ENCODE measurements at regions not wholly inside any gene's neighbourhood (a gene's known extent, or its start where the extent isn't known, plus 50 kb on each side); places are given as distances from the start of the nearest gene placed in this dataset.

DNA sequence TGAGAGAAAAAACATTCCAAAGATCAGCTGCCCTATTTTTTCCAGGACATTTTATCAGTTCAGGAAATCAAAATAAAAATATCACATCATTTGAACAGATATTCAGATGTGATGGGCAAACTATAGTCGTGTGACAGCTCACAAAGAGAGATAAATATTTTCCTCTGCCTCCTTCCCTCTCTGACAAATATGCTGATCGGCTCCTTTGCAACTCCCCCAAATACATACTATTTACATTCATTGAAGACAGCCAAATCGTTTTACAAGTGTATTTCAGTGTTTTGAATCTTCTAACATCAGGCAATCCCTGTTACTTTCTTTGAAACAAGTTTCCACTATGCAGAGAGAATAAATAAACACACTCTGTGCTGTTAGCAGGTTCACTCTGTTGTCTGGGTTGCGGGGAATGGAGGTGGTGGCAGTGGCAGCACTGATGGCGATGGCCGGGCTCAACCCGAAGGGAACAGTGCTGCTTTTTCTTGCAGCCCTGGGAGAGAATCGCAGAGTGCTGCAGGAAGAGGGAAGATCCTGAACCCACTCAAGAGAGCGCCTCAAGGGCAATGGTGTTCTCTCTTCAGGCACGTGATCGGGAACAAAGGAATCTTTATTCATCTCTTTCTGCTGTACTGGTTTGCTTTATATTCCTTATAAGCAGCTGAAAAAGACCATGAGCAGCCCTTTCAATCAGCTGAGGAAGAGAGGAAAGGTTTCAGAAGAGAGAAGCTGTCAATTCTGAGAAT, 142.5 kb downstream of the PHLDA1 start:
- no peaks in the 10 kb centered on the region for H3K36me3 ChIP-seq (ENCODE audit: control insufficient read depth in 4 of 4, insufficient read depth in 3 of 4, low read depth in 1 of 4, low read length in 3 of 4)
- H3K9ac ChIP-seq (ENCODE audit: low read depth in 1 of 2, low read length in 2 of 2), result no peak overlapping the region
- no peak for DNase-seq (ENCODE audit: low spot score)
- H3K4me1 ChIP-seq (ENCODE audit: control insufficient read depth in 4 of 4, insufficient read depth in 4 of 4, low read length in 3 of 4), result no peaks in the 10 kb centered on the region
- H3K4me3 ChIP-seq (ENCODE audit: low read depth in 1 of 3, low read length in 3 of 3), result no peak overlapping the region
- H3K9me3 ChIP-seq (ENCODE audit: control insufficient read depth in 4 of 4, low read length in 3 of 4), result no peaks in the 10 kb centered on the region
- WGBS, result 53% methylated on average over 11 of the region's 11 CpGs
- H3K27me3 ChIP-seq (ENCODE audit: control insufficient read depth in 4 of 4, insufficient read depth in 4 of 4, low read length in 3 of 4), result peaks cover 0 to 2% (median 0%) of the 10 kb centered on the region in 4 donors
- TF ChIP-seq GABPA (IDR thresholded peaks at IDR 0.05 in 1 of 2, conservative IDR thresholded peaks at IDR 0.05 in 1 of 2), result no peak
- TF ChIP-seq RAD21 (IDR thresholded peaks at IDR 0.05), result no peak
- TF ChIP-seq, protein P1, sequence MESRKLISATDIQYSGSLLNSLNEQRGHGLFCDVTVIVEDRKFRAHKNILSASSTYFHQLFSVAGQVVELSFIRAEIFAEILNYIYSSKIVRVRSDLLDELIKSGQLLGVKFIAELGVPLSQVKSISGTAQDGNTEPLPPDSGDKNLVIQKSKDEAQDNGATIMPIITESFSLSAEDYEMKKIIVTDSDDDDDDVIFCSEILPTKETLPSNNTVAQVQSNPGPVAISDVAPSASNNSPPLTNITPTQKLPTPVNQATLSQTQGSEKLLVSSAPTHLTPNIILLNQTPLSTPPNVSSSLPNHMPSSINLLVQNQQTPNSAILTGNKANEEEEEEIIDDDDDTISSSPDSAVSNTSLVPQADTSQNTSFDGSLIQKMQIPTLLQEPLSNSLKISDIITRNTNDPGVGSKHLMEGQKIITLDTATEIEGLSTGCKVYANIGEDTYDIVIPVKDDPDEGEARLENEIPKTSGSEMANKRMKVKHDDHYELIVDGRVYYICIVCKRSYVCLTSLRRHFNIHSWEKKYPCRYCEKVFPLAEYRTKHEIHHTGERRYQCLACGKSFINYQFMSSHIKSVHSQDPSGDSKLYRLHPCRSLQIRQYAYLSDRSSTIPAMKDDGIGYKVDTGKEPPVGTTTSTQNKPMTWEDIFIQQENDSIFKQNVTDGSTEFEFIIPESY (IDR thresholded peaks at IDR 0.05), result no peak
- no peak for TF ChIP-seq YY1 (IDR thresholded peaks at IDR 0.05)
- no peak for TF ChIP-seq FOXA2 (IDR thresholded peaks at IDR 0.05)
- no peak for TF ChIP-seq SP1 (IDR thresholded peaks at IDR 0.05)
- H3K27ac ChIP-seq (ENCODE audit: low read depth in 1 of 2, low read length in 2 of 2), result no peak overlapping the region

- Histone ChIP-seq H3K27me3 (ENCODE audit: control insufficient read depth in 4 of 4, insufficient read depth in 4 of 4, low read length in 3 of 4) (peaks cover 0 to 2% (median 0%) of the 10 kb centered on the region in 4 donors), H3K4me1 (ENCODE audit: control insufficient read depth in 4 of 4, insufficient read depth in 4 of 4, low read length in 3 of 4) (no peaks in the 10 kb centered on the region), H3K27ac (ENCODE audit: low read depth in 1 of 2, low read length in 2 of 2) (no peak overlapping the region), H3K4me3 (ENCODE audit: low read depth in 1 of 3, low read length in 3 of 3) (no peak overlapping the region), H3K9me3 (ENCODE audit: control insufficient read depth in 4 of 4, low read length in 3 of 4) (no peaks in the 10 kb centered on the region), H3K36me3 (ENCODE audit: control insufficient read depth in 4 of 4, insufficient read depth in 3 of 4, low read depth in 1 of 4, low read length in 3 of 4) (no peaks in the 10 kb centered on the region), H3K9ac (ENCODE audit: low read depth in 1 of 2, low read length in 2 of 2) (no peak overlapping the region)
- DNase-seq (ENCODE audit: low spot score), result no peak
- TF ChIP-seq FOXA2 (IDR thresholded peaks at IDR 0.05) (no peak), NR2F2 (IDR thresholded peaks at IDR 0.05) (no peak), JUND (IDR thresholded peaks at IDR 0.05) (no peak), GABPA (IDR thresholded peaks at IDR 0.05 in 1 of 2, conservative IDR thresholded peaks at IDR 0.05 in 1 of 2) (no peak), RAD21 (IDR thresholded peaks at IDR 0.05) (no peak), HNF4A (conservative IDR thresholded peaks at IDR 0.05) (no peak), FOXA1 (IDR thresholded peaks at IDR 0.05) (no peak), HNF4G (IDR thresholded peaks at IDR 0.05) (no peak), SP1 (IDR thresholded peaks at IDR 0.05) (no peak), RXRA (IDR thresholded peaks at IDR 0.05) (no peak)
- TF ChIP-seq, protein P2, sequence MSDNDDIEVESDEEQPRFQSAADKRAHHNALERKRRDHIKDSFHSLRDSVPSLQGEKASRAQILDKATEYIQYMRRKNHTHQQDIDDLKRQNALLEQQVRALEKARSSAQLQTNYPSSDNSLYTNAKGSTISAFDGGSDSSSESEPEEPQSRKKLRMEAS (IDR thresholded peaks at IDR 0.05), result no peak
These were observed 143.2 kb downstream of the PHLDA1 start for GRCh38 chr12:75888399-75888798.

GRCh38 chr12:75887979-75888378, 143.6 kb downstream of the PHLDA1 start:
- Histone ChIP-seq H3K36me3 (ENCODE audit: control insufficient read depth in 4 of 4, insufficient read depth in 3 of 4, low read depth in 1 of 4, low read length in 3 of 4) (no peaks in the 10 kb centered on the region), H3K9me3 (ENCODE audit: control insufficient read depth in 4 of 4, low read length in 3 of 4) (no peaks in the 10 kb centered on the region), H3K4me3 (ENCODE audit: low read depth in 1 of 3, low read length in 3 of 3) (no peak overlapping the region), H3K9ac (ENCODE audit: low read depth in 1 of 2, low read length in 2 of 2) (no peak overlapping the region), H3K27ac (ENCODE audit: low read depth in 1 of 2, low read length in 2 of 2) (no peak overlapping the region), H3K4me1 (ENCODE audit: control insufficient read depth in 4 of 4, insufficient read depth in 4 of 4, low read length in 3 of 4) (no peaks in the 10 kb centered on the region), H3K27me3 (ENCODE audit: control insufficient read depth in 4 of 4, insufficient read depth in 4 of 4, low read length in 3 of 4) (peaks cover 0 to 2% (median 0%) of the 10 kb centered on the region in 4 donors)
- DNase-seq (ENCODE audit: low spot score), result no peak
- TF ChIP-seq, protein P1 (IDR thresholded peaks at IDR 0.05), result no peak
- TF ChIP-seq, protein P3, sequence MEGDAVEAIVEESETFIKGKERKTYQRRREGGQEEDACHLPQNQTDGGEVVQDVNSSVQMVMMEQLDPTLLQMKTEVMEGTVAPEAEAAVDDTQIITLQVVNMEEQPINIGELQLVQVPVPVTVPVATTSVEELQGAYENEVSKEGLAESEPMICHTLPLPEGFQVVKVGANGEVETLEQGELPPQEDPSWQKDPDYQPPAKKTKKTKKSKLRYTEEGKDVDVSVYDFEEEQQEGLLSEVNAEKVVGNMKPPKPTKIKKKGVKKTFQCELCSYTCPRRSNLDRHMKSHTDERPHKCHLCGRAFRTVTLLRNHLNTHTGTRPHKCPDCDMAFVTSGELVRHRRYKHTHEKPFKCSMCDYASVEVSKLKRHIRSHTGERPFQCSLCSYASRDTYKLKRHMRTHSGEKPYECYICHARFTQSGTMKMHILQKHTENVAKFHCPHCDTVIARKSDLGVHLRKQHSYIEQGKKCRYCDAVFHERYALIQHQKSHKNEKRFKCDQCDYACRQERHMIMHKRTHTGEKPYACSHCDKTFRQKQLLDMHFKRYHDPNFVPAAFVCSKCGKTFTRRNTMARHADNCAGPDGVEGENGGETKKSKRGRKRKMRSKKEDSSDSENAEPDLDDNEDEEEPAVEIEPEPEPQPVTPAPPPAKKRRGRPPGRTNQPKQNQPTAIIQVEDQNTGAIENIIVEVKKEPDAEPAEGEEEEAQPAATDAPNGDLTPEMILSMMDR (IDR thresholded peaks at IDR 0.05; ENCODE audit: low read depth, low read length, missing input control), result no peak
- TF ChIP-seq NR2F2 (IDR thresholded peaks at IDR 0.05), result no peak
- no peak for TF ChIP-seq GABPA (IDR thresholded peaks at IDR 0.05 in 1 of 2, conservative IDR thresholded peaks at IDR 0.05 in 1 of 2)
- no peak for TF ChIP-seq FOXA1 (IDR thresholded peaks at IDR 0.05)
- no peak for TF ChIP-seq HNF4G (IDR thresholded peaks at IDR 0.05)
- no peak for TF ChIP-seq SP1 (IDR thresholded peaks at IDR 0.05)
- no peak for TF ChIP-seq FOXA2 (IDR thresholded peaks at IDR 0.05)
- no peak for TF ChIP-seq TAF1 (conservative IDR thresholded peaks at IDR 0.05)
- TF ChIP-seq, protein P2 (IDR thresholded peaks at IDR 0.05), result no peak
- TF ChIP-seq YY1 (IDR thresholded peaks at IDR 0.05), result no peak
- 87% methylated on average over 1 of the region's 1 CpG for WGBS

Measured in liver (tissue), 8 donors.